ENCODE measurements at regions not wholly inside any gene's neighbourhood (a gene's known extent, or its start where the extent isn't known, plus 50 kb on each side); places are given as distances from the start of the nearest gene placed in this dataset.
"Not testable (repeated sequence)": the region's sequence is repeated elsewhere in the genome, so short reads cannot be mapped to it uniquely, and the experiment has no call there.

GRCh38 chr4:17436047-17436749 lies 75.7 kb downstream of the QDPR start:
- DNase-seq (ENCODE audit: low spot score) = not testable (repeated sequence)

- DNase-seq (ENCODE audit: low spot score) = no peak
These were observed 78.1 kb downstream of the QDPR start for GRCh38 chr4:17433827-17434226.

GRCh38 chr4:17427991-17428390 lies 83.9 kb downstream of the QDPR start:
- no peak for DNase-seq (ENCODE audit: low spot score)

DNA sequence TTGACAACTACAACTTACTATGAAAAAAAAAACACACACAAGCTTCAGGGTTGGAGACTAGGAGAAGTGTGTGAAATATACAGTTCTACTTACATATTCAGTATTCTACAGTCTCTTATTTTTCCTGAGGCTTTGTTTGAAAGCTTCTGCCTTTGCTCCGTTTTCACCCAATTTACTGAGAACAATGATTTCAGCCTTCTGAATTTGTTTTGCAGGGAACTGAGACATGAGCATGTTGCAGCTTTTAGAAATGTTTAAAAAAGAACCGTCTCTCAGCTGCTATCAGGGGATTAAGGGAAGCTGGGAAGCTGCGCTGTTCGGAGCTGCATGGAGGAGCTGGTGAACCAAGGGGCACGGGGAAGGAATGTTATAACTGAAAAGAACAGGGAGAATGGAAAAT lies 85.7 kb downstream of the QDPR start:
- DNase-seq (ENCODE audit: low spot score) = no peak

- no peak for DNase-seq (ENCODE audit: low spot score)
These were observed 93.9 kb downstream of the QDPR start for GRCh38 chr4:17418010-17418409.

DNA sequence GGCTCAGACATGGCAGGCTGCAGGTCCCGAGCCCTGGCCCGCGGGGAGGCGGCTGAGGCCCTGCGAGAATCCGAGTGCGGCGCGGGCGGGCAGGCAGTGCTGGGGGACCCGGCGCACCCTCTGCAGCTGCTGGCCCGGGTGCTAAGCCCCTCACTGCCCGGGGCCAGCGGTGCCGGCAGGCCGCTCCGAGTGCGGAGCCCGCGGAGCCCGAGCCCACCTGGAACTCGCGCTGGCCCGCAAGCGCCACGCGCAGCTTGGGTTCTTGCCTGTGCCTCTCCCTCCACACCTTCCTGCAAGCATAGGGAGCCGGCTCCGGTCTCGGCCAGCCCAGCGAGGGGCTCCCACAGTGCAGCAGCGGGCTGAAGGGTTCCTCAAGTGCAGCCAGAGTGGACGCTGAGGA lies 97.5 kb downstream of the QDPR start:
- no peak for DNase-seq (ENCODE audit: low spot score)

DNA sequence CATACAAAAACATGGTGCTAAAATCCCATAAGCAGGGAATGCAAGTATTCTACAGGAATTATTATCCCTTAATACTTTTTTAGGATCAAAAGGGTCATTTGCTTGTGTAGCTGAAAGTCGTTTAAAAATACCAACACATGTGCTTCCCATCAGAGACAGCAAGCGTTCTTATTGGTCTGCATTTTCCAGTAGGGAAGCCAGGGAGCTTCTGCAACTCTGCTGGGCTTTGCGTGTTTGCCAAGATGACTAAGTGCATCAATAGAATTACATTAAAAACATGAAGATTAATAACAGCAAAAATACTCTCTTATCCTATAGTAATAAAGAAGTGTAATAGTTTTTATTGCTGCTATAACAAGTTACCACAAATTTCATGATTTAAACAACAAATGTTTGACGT lies 111.2 kb downstream of the QDPR start:
- no peak for DNase-seq (ENCODE audit: low spot score)

GRCh38 chr4:17398805-17399204 lies 113.1 kb downstream of the QDPR start:
- no peak for DNase-seq (ENCODE audit: low spot score)

- DNase-seq (ENCODE audit: low spot score) = no peak
These were observed 113.9 kb downstream of the QDPR start for GRCh38 chr4:17398035-17398434.

DNA sequence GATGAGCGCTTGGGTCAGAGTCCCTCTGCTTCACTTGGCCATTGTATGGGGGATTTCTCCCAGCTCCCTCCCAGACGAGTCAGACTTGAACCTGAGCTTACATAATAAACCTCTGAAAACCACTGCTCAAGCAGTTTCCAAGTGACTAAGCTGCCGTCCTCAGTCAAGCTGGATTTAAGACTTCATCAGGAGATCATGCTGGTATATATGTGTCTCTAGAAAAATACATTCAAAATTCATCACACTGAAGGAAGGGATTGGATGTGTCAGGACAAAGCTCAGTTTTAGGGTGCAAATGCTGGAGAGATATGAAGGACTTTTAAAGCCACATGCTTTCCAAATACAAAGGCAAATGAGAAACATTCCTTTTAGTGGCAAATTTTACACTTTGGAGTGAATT lies 114.3 kb downstream of the QDPR start:
- no peak for DNase-seq (ENCODE audit: low spot score)

- DNase-seq (ENCODE audit: low spot score) = peak; percentile 19
These were observed 126.5 kb downstream of the QDPR start for GRCh38 chr4:17385403-17385802.

DNA sequence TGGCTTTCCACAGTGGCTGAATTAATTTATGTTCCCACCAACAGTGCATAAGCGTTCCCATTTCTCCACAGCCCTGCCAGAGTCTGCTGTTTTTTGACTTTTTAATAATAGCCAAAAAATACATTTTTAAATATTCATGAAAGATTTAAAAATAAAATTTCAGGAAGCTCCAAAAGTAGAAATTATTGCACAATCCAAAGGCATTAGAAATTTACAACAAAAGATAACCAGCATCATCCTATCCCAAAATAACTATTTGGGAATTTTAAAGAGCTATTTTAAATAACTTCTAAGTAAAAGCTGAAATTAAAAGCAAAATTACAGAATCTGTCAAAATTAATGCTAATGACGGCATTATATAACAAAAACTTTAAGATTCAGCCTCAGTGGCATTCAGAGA lies 131.5 kb downstream of the QDPR start:
- DNase-seq (ENCODE audit: low spot score) = no peak

DNA sequence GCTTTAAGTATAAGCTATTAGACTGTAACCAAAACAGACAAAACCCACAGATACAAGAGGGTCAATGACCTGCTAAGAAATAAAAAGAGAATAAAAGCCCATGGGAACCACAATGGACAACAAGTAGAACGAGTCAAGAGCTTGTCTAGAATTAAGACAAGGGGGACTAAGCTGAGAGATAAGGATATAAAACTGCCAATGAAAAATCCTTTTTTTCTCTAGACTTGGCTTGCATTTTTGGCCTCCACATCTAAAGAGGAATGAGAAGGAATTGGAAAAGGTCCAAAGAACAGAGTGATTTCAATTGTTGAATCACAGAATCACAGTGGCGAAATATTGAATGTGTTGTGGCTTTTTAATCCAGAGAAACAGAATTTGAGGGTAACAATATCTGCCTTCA lies 135.7 kb downstream of the QDPR start:
- DNase-seq (ENCODE audit: low spot score) = no peak

GRCh38 chr4:17373666-17374065 lies 138.2 kb downstream of the QDPR start:
- DNase-seq (ENCODE audit: low spot score) = no peak

- no peak for DNase-seq (ENCODE audit: low spot score)
These were observed 141.1 kb downstream of the QDPR start for GRCh38 chr4:17370818-17371217.

GRCh38 chr4:17368408-17368807 lies 143.5 kb downstream of the QDPR start:
- DNase-seq (ENCODE audit: low spot score) = no peak

DNA sequence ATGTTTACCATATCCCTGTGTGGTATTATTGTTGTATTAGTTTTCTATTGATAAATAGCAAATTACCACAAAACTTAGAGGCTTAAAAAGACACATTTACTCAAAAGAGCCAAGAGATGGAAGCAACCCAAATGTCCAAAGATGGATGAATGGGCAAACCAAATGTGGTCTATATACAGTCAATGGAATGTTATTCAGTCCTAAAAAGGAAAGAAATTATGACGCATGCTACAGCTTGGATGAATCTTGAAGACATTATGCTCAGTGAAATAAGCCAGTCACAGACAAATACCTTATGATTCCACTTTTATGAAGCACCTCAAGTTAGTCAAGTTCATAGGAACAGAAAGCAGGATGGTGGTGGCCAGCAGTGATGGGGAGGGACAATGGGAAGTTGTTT lies 144.7 kb downstream of the QDPR start:
- no peak for DNase-seq (ENCODE audit: low spot score)

DNA sequence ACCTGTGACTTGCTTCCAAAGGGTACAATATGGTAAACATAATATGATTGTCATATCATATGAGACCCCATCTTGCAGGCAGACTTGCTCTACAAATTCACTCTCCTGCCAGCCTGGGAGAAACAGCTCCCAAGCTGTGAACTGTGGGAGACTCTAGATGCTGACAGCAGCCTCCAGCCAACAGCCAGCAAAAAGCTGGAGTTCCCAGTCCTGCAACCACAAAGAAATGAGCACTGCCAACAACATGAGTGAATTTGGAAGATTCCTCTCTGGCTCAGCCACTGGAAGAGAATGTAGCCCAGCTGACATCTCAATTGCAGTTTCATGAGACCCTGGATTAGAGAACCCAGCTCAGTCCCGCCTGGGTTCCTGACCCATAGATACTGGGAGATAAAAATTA lies 145.4 kb downstream of the QDPR start:
- no peak for DNase-seq (ENCODE audit: low spot score)

GRCh38 chr4:17362430-17362829 lies 149.5 kb downstream of the QDPR start:
- DNase-seq (ENCODE audit: low spot score) = no peak

- no peak for DNase-seq (ENCODE audit: low spot score)
These were observed 153.6 kb downstream of the QDPR start for GRCh38 chr4:17358241-17358640.

- DNase-seq (ENCODE audit: low spot score) = no peak
These were observed 155.0 kb downstream of the QDPR start for GRCh38 chr4:17356926-17357325.

DNA sequence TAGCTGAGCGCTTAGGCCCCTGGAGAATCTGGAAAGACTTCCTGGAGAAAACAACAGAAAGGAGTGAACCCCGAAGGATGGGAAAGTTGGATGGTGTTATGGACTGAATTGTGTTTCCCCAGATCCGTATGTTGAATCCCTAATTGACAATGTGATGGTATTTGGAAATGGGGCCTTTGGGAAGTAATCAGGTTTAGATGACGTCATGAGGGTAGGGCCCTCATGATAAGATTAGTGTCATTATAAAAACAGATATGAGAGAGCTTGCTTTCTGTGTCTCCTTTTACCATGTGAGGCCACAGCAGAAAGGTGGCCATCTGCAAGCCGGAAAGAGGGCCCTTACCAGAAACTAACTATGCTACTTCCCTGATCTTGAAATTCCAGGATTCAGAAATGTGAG lies 159.5 kb downstream of the QDPR start:
- no peak for DNase-seq (ENCODE audit: low spot score)

DNA sequence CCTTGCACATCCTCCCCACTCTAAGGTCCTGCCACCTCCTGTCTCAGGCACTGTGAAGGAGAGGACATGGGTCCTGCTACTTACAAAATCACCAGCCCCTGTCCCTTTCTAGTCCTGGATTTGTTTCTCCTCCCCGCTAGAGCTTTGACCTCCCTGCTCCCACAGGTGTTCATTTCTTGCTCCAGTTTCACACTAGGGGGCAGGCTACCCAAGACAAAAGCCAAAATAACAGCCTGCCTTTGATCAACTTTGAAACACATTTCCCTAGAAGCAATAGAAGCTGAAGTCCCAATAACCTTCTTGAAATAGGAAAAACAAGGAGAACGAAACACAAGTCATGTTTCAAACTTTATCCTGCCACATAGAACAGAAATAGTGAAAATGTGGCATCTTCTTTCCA lies 164.4 kb downstream of the QDPR start:
- DNase-seq (ENCODE audit: low spot score) = peak; percentile 23

- no peak for DNase-seq (ENCODE audit: low spot score)
These were observed 172.5 kb downstream of the QDPR start for GRCh38 chr4:17339376-17339775.

DNA sequence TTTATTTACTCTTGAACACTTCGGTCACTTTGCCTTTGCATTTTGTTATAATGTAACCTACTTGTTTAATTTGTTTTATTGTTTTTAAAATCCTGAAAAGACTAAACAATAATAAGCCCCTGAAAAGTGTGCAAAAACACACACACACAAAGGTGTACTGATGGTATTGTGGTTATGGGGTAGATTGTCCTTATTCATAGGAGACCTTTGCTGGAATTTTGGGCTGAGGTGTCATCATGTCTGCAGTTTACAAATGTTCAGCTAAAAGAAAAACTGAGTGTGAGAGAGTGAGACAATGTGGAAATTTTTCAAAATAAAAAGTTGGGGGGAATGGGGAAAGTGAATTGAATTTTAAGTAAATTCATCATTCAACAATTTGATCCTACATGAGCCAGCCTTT lies 174.9 kb downstream of the QDPR start:
- DNase-seq (ENCODE audit: low spot score) = no peak

Measured in CD4-positive, alpha-beta T cell treated with Interleukin-6 at 100 ng/mL for 8 hours (primary cell).